ENCODE measurements at regions not wholly inside any gene's neighbourhood (a gene's known extent, or its start where the extent isn't known, plus 50 kb on each side); places are given as distances from the start of the nearest gene placed in this dataset.

- TF ChIP-seq TCF7L2 (IDR thresholded peaks at IDR 0.05; ENCODE audit: low read depth, low read length) = no peak
- no peak for TF ChIP-seq CTCF (IDR thresholded peaks at IDR 0.05)
- no peak for TF ChIP-seq POLR2AphosphoS5 (IDR thresholded peaks at IDR 0.05; ENCODE audit: low read depth, low read length)
- TF ChIP-seq SIN3A (IDR thresholded peaks at IDR 0.05; ENCODE audit: borderline replicate concordance, insufficient read depth, low read depth, low read length) = no peak
These were observed 101.5 kb upstream of the BHLHE23 start for GRCh38 chr20:63108247-63108646.
